PC-9 (cell line): ENCODE measurements at regions not wholly inside any gene's neighbourhood (a gene's known extent, or its start where the extent isn't known, plus 50 kb on each side); places are given as distances from the start of the nearest gene placed in this dataset.
"Not testable (repeated sequence)": the region's sequence is repeated elsewhere in the genome, so short reads cannot be mapped to it uniquely, and the experiment has no call there.

ENCODE experiments used
- BruUV-seq: library from RNA; stranded (reverse); fragments of 400-500 nt; replicated peaks from 2 replicates; lab custom pipeline; 2021; lab: Mats Ljungman, UMichigan
- CTCF ChIA-PET: fragments of 300-600 bp; sonication (Branson Sonifier 250); formaldehyde crosslinking; loops from one replicate; lab custom pipeline; 2022; ENCODE audit warnings: antibody characterized with exemption; lab: Charles Lee
- POLR2A ChIA-PET: fragments of 300-600 bp; sonication (Branson Sonifier 250); formaldehyde crosslinking; loops from one replicate; lab custom pipeline; 2022; ENCODE audit warnings: antibody characterized with exemption; ENCODE audit not compliant: unreplicated experiment; lab: Charles Lee
- DNase-seq, 2 experiments: peaks; one replicate each; pipeline versions ENCODE4 v3.0.0 to v3.0.0-alpha.2; 2015 to 2022; ENCODE audit warnings: mixed read lengths in 1 of 2
- H2AFZ ChIP-seq: fragments of 200-600 bp; sonication (generic); 2 replicates; pipeline ENCODE4 v1.8.1; 2017; ENCODE audit warnings: antibody characterized with exemption
- H3F3A ChIP-seq: fragments of 200-600 bp; sonication (generic); 2 replicates; pipeline ENCODE4 v1.8.1; 2017; ENCODE audit warnings: antibody characterized with exemption, mild to moderate bottlenecking, low read depth; ENCODE audit not compliant: insufficient read depth
- H3K27ac ChIP-seq: fragments of 200-600 bp; sonication (generic); 2 replicates; pipeline ENCODE4 v1.6.1; 2016; ENCODE audit warnings: mixed run types
- H3K27me3 ChIP-seq: fragments of 200-600 bp; sonication (generic); 2 replicates; pipeline ENCODE4 v1.6.1; 2016; ENCODE audit warnings: low read depth, mixed run types; ENCODE audit not compliant: insufficient read depth
- H3K36me3 ChIP-seq: fragments of 200-600 bp; sonication (generic); 2 replicates; pipeline ENCODE4 v1.6.1; 2016; ENCODE audit warnings: low read depth, mixed run types
- H3K4me1 ChIP-seq: fragments of 200-600 bp; sonication (generic); replicated peaks from 2 replicates; pipeline ENCODE4 v1.6.1; 2016; ENCODE audit warnings: mixed run types; ENCODE audit not compliant: insufficient read depth
- H3K4me2 ChIP-seq: fragments of 200-600 bp; sonication (generic); 2 replicates; pipeline ENCODE4 v1.6.1; 2017; ENCODE audit warnings: mixed run types
- H3K4me3 ChIP-seq: fragments of 200-600 bp; sonication (generic); 2 replicates; pipeline ENCODE4 v1.6.1; 2016; ENCODE audit warnings: mixed run types
- H3K79me2 ChIP-seq: fragments of 200-600 bp; sonication (generic); 2 replicates; pipeline ENCODE4 v1.6.1; 2017; ENCODE audit warnings: low read depth, mixed run types
- H3K9me2 ChIP-seq: fragments of 200-600 bp; sonication (generic); 2 replicates; pipeline ENCODE4 v1.8.1; 2017; ENCODE audit warnings: mild to moderate bottlenecking; ENCODE audit not compliant: insufficient read depth
- H3K9me3 ChIP-seq: fragments of 200-600 bp; sonication (generic); 2 replicates; pipeline ENCODE4 v1.8.1; 2016; ENCODE audit warnings: low read depth; ENCODE audit not compliant: insufficient read depth
- H4K20me1 ChIP-seq: fragments of 200-600 bp; sonication (generic); 2 replicates; pipeline ENCODE4 v1.8.1; 2017; ENCODE audit not compliant: insufficient read depth
- EZH2 ChIP-seq: fragments of 200-600 bp; sonication (generic); IDR thresholded peaks from 2 replicates; pipeline ENCODE4 v1.8.0; 2017; ENCODE audit warnings: antibody characterized with exemption, low read depth
- intact Hi-C: fragments of 100-400 bp; cut with micrococcal nuclease; formaldehyde crosslinking; loops from one replicate; pipeline ENCODE4 v1.10.0; 2022; ENCODE audit not compliant: unreplicated experiment
- TF ChIP-seq, protein P1 (sequence below): fragments of 200-600 bp; sonication (generic); conservative IDR thresholded peaks from 2 replicates; pipeline ENCODE4 v1.6.1; 2017; ENCODE audit warnings: mixed run types, antibody characterized with exemption, mild to moderate bottlenecking, moderate library complexity

DNA sequence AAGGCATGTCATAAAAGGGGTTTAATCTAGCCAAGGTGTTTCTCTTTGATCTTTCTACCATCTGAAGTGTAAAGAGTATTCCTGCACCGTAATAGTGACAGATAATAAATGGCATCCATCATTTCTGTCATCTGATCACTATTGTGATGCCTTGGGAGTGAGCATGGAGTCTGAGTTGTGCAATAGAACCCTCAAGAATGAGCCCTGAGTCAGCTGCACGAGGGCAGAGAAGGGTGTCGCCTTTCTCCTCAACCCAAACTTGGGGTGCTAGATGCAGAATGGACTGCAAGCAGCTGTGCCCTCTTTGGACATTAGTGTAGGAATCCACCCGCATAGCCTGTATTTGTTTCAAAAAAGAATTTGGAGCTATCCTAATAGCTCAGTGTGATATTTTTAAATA, 115.2 kb downstream of the ZNF37A start:
- TF ChIP-seq, protein P1, sequence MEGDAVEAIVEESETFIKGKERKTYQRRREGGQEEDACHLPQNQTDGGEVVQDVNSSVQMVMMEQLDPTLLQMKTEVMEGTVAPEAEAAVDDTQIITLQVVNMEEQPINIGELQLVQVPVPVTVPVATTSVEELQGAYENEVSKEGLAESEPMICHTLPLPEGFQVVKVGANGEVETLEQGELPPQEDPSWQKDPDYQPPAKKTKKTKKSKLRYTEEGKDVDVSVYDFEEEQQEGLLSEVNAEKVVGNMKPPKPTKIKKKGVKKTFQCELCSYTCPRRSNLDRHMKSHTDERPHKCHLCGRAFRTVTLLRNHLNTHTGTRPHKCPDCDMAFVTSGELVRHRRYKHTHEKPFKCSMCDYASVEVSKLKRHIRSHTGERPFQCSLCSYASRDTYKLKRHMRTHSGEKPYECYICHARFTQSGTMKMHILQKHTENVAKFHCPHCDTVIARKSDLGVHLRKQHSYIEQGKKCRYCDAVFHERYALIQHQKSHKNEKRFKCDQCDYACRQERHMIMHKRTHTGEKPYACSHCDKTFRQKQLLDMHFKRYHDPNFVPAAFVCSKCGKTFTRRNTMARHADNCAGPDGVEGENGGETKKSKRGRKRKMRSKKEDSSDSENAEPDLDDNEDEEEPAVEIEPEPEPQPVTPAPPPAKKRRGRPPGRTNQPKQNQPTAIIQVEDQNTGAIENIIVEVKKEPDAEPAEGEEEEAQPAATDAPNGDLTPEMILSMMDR = no peak
- no peak for TF ChIP-seq EZH2
- Histone ChIP-seq H3K36me3 (no peaks in the 10 kb centered on the region), H4K20me1 (no peaks in the 10 kb centered on the region), H3K27ac (no peak overlapping the region), H3K79me2 (no peaks in the 10 kb centered on the region), H3K9me2 (no peaks in the 10 kb centered on the region), H3K4me2 (no peak overlapping the region), H3K4me1 (no peaks in the 10 kb centered on the region), H3K27me3 (no peaks in the 10 kb centered on the region), H3K9me3 (no peaks in the 10 kb centered on the region), H3F3A (no peaks in the 10 kb centered on the region), H3K4me3 (no peak overlapping the region), H2AFZ (no peak overlapping the region)
- no peak for DNase-seq
- BruUV-seq = no TSS peak
- intact Hi-C loops = no loop called here
- POLR2A ChIA-PET = no interaction called here
- CTCF ChIA-PET = no interaction called here

DNA sequence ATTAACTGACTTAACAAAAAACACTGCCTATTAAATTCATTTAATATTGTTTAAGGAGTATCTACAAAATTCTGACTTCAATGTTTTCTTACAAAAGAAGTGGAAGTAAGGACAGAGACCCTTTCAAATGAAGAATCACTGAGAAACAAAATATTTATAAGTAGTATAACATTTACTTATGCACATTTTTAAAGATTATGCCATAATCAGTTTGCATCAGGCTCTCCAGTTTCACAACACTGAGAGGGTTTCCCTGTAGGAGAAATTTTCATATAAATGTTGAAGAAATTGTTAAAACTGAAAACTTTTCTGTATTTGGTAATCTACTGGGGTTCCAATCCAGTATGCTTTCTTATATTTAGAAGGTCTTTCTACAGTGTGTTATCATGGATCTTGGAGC, 115.6 kb downstream of the ZNF37A start:
- H3F3A ChIP-seq, H3K9me2 ChIP-seq, DNase-seq, H2AFZ ChIP-seq, H3K9me3 ChIP-seq, intact Hi-C loops, POLR2A ChIA-PET, H3K36me3 ChIP-seq, H3K79me2 ChIP-seq, BruUV-seq, CTCF ChIA-PET, H3K4me1 ChIP-seq, H4K20me1 ChIP-seq, H3K27ac ChIP-seq, H3K4me2 ChIP-seq, H3K4me3 ChIP-seq, H3K27me3 ChIP-seq: not testable (repeated sequence)

DNA sequence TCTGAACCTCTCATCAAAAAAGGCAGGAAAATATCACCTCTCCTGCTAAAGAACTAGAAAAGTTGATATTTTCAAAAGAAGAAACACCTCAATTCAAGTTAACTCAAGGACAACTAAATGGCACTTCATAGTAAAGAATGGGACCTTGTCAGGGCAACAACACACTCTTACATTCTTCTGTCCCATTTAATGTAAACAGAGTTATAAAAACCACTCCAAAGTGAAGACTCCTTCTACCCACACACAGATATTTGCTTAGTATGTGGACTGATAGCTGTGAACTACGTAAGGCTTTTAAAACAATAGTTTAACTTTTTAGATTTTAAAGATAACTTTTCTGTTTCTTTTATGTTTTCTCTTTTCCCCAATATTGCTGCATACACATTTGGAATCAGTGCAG, 118.3 kb downstream of the ZNF37A start:
- H3K27ac ChIP-seq = no peak overlapping the region
- BruUV-seq = no TSS peak
- no peaks in the 10 kb centered on the region for H3K79me2 ChIP-seq
- no peaks in the 10 kb centered on the region for H4K20me1 ChIP-seq
- ChIA-PET CTCF (no interaction called here), POLR2A (no interaction called here)
- H3K36me3 ChIP-seq = no peaks in the 10 kb centered on the region
- H3F3A ChIP-seq = no peaks in the 10 kb centered on the region
- H3K9me2 ChIP-seq = no peaks in the 10 kb centered on the region
- no peak for DNase-seq
- H2AFZ ChIP-seq = no peak overlapping the region
- no peaks in the 10 kb centered on the region for H3K27me3 ChIP-seq
- H3K4me2 ChIP-seq = no peak overlapping the region
- H3K4me1 ChIP-seq = no peaks in the 10 kb centered on the region
- intact Hi-C loops = no loop called here
- TF ChIP-seq, protein P1 = no peak
- TF ChIP-seq EZH2 = no peak
- no peaks in the 10 kb centered on the region for H3K9me3 ChIP-seq
- H3K4me3 ChIP-seq = no peak overlapping the region

DNA sequence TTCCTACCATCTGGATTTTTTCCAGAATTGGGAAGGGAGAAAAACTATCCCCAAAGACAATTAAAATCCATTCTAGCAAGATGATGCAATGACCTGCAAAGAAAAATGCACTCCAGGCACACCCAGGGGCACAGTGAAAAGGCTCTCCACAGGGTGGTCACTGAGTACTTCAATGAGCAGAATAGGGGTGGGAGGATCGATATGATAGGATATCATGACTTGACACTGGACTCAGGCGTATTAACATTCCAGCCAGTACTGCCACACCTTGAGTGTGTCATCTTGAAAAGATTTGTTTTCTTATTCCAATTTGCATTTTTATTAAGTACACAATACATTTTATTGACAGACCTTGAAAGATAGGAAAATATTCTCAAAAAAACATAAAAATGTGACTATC, 132.2 kb downstream of the ZNF37A start:
- Histone ChIP-seq H3K4me2 (no peak overlapping the region), H3K4me1 (no peaks in the 10 kb centered on the region), H3K9me3 (no peaks in the 10 kb centered on the region), H3K79me2 (no peaks in the 10 kb centered on the region), H2AFZ (no peak overlapping the region), H4K20me1 (no peaks in the 10 kb centered on the region), H3K4me3 (no peak overlapping the region), H3K27ac (no peak overlapping the region), H3F3A (no peaks in the 10 kb centered on the region), H3K36me3 (no peaks in the 10 kb centered on the region), H3K27me3 (no peaks in the 10 kb centered on the region), H3K9me2 (no peaks in the 10 kb centered on the region)
- CTCF ChIA-PET = no interaction called here
- TF ChIP-seq, protein P1 = no peak
- no peak for TF ChIP-seq EZH2
- POLR2A ChIA-PET = no interaction called here
- BruUV-seq = no TSS peak
- intact Hi-C loops = no loop called here
- no peak for DNase-seq
